ENCODE measurements at regions not wholly inside any gene's neighbourhood (a gene's known extent, or its start where the extent isn't known, plus 50 kb on each side); places are given as distances from the start of the nearest gene placed in this dataset.

DNA sequence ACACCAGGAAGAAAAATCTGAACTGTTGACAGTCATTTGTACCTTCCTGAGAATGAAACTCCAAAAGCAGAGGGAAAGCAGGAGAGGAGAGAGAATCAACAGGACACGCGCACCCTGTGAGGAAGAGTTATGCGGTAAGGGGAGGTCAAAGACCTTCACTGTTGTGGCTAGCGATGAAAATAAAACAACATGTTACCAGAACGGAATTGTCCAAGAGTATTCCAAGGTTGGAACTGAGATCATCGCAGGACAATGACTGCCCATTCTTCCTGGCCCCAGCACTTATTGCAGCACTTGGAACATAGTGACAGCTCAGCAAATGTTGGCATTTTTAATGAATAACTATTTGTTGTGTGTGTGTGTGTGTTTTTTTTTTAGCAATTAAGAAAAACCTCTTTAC, 176.0 kb upstream of the TSC22D1 start:
- no peaks in the 10 kb centered on the region for H3K9me1 ChIP-seq (ENCODE audit: control insufficient read depth, extremely low read depth, insufficient read depth, low read length)
- TF ChIP-seq, protein P1, sequence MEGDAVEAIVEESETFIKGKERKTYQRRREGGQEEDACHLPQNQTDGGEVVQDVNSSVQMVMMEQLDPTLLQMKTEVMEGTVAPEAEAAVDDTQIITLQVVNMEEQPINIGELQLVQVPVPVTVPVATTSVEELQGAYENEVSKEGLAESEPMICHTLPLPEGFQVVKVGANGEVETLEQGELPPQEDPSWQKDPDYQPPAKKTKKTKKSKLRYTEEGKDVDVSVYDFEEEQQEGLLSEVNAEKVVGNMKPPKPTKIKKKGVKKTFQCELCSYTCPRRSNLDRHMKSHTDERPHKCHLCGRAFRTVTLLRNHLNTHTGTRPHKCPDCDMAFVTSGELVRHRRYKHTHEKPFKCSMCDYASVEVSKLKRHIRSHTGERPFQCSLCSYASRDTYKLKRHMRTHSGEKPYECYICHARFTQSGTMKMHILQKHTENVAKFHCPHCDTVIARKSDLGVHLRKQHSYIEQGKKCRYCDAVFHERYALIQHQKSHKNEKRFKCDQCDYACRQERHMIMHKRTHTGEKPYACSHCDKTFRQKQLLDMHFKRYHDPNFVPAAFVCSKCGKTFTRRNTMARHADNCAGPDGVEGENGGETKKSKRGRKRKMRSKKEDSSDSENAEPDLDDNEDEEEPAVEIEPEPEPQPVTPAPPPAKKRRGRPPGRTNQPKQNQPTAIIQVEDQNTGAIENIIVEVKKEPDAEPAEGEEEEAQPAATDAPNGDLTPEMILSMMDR (optimal IDR thresholded peaks at IDR 0.05 in 1 of 3, IDR thresholded peaks at IDR 0.05 in 1 of 3, conservative IDR thresholded peaks at IDR 0.05 in 1 of 3; ENCODE audit: extremely low read depth in 1 of 3, insufficient read depth in 2 of 3, low read length in 3 of 3), result no peak
- no peak for TF ChIP-seq EZH2 (IDR thresholded peaks at IDR 0.05; ENCODE audit: low read length)
- H3K4me3 ChIP-seq (ENCODE audit: control insufficient read depth in 2 of 3, extremely low read depth in 1 of 3, insufficient read depth in 2 of 3, low read depth in 1 of 3, low read length in 3 of 3), result no peak overlapping the region
- FAIRE-seq, result no peak
- H3K36me3 ChIP-seq (ENCODE audit: control insufficient read depth in 2 of 2, extremely low read depth in 1 of 2, insufficient read depth in 2 of 2, low read length in 2 of 2), result no peaks in the 10 kb centered on the region
- no peaks in the 10 kb centered on the region for H3K9me3 ChIP-seq (ENCODE audit: control insufficient read depth, low read depth, low read length)
- no peak overlapping the region for H3K4me2 ChIP-seq (ENCODE audit: control insufficient read depth, extremely low read depth, insufficient read depth, low read depth, low read length)
- H3K9ac ChIP-seq (ENCODE audit: control insufficient read depth, extremely low read depth, insufficient read depth, low read length), result no peak overlapping the region
- peaks cover 17% of the 10 kb centered on the region for H3K4me1 ChIP-seq (ENCODE audit: control insufficient read depth, extremely low read depth, insufficient read depth, low read length)
- no peaks in the 10 kb centered on the region for H3K79me2 ChIP-seq (ENCODE audit: control insufficient read depth, insufficient read depth, low read length)
- no peaks in the 10 kb centered on the region for H4K20me1 ChIP-seq (ENCODE audit: control insufficient read depth, extremely low read depth, insufficient read depth, low read length)
- dilution Hi-C loops (cut with MboI; ENCODE audit: extremely low pct_ligation_motif_present, low sequenced_read_pairs), result no loop called here
- H2AFZ ChIP-seq (ENCODE audit: control insufficient read depth, low read length), result no peak overlapping the region
- no peak for DNase-seq (ENCODE audit: low read depth, low spot score)
- H3K27ac ChIP-seq (ENCODE audit: control insufficient read depth, insufficient read depth, low read length), result no peak overlapping the region
- H3K27me3 ChIP-seq (ENCODE audit: control insufficient read depth, extremely low read depth, insufficient read depth, low read length), result no peaks in the 10 kb centered on the region

DNA sequence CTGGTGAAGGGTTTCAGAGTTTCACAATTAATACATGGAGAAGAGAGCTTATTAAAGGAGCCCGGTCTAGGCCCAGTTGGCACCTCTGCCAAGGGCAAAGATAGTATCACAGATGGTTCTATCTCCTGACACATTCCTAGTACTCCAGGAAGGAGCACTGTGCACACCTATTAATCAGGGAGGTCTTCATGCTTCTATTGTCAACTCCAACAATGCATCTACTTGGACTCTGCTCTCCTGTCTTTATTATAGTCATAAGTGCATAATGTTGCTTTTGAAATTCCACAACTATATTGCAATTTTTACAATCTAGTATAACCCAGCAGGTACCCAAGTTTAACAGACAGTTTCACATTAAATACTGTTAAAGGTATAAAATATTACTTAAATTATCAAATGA, 174.5 kb upstream of the TSC22D1 start:
- peaks cover 15% of the 10 kb centered on the region for H3K4me1 ChIP-seq (ENCODE audit: control insufficient read depth, extremely low read depth, insufficient read depth, low read length)
- H3K9ac ChIP-seq (ENCODE audit: control insufficient read depth, extremely low read depth, insufficient read depth, low read length), result no peak overlapping the region
- H3K79me2 ChIP-seq (ENCODE audit: control insufficient read depth, insufficient read depth, low read length), result no peaks in the 10 kb centered on the region
- DNase-seq (ENCODE audit: low read depth, low spot score), result no peak
- no peak for FAIRE-seq
- TF ChIP-seq, protein P1 (optimal IDR thresholded peaks at IDR 0.05 in 1 of 3, IDR thresholded peaks at IDR 0.05 in 1 of 3, conservative IDR thresholded peaks at IDR 0.05 in 1 of 3; ENCODE audit: extremely low read depth in 1 of 3, insufficient read depth in 2 of 3, low read length in 3 of 3), result no peak
- no peak for TF ChIP-seq EZH2 (IDR thresholded peaks at IDR 0.05; ENCODE audit: low read length)
- dilution Hi-C loops (cut with MboI; ENCODE audit: extremely low pct_ligation_motif_present, low sequenced_read_pairs), result no loop called here
- no peak overlapping the region for H2AFZ ChIP-seq (ENCODE audit: control insufficient read depth, low read length)
- no peak overlapping the region for H3K27ac ChIP-seq (ENCODE audit: control insufficient read depth, insufficient read depth, low read length)
- H3K36me3 ChIP-seq (ENCODE audit: control insufficient read depth in 2 of 2, extremely low read depth in 1 of 2, insufficient read depth in 2 of 2, low read length in 2 of 2), result no peaks in the 10 kb centered on the region
- no peaks in the 10 kb centered on the region for H4K20me1 ChIP-seq (ENCODE audit: control insufficient read depth, extremely low read depth, insufficient read depth, low read length)
- no peak overlapping the region for H3K4me2 ChIP-seq (ENCODE audit: control insufficient read depth, extremely low read depth, insufficient read depth, low read depth, low read length)
- no peaks in the 10 kb centered on the region for H3K27me3 ChIP-seq (ENCODE audit: control insufficient read depth, extremely low read depth, insufficient read depth, low read length)
- H3K9me1 ChIP-seq (ENCODE audit: control insufficient read depth, extremely low read depth, insufficient read depth, low read length), result no peaks in the 10 kb centered on the region
- H3K4me3 ChIP-seq (ENCODE audit: control insufficient read depth in 2 of 3, extremely low read depth in 1 of 3, insufficient read depth in 2 of 3, low read depth in 1 of 3, low read length in 3 of 3), result no peak overlapping the region
- no peaks in the 10 kb centered on the region for H3K9me3 ChIP-seq (ENCODE audit: control insufficient read depth, low read depth, low read length)

Measured in keratinocyte (primary cell).